ENCODE measurements at regions not wholly inside any gene's neighbourhood (a gene's known extent, or its start where the extent isn't known, plus 50 kb on each side); places are given as distances from the start of the nearest gene placed in this dataset.

- DNase-seq, result no peak
These were observed 58.1 kb upstream of the DYNAP start for GRCh38 chr18:54532962-54533361.
